NT2/D1 (cell line): ENCODE measurements at regions not wholly inside any gene's neighbourhood (a gene's known extent, or its start where the extent isn't known, plus 50 kb on each side); places are given as distances from the start of the nearest gene placed in this dataset.
"Not testable (repeated sequence)": the region's sequence is repeated elsewhere in the genome, so short reads cannot be mapped to it uniquely, and the experiment has no call there.

Experiments used
- DNase-seq: peaks from one replicate; pipeline ENCODE4 v3.0.0-alpha.2; 2011; ENCODE audit warnings: low read depth, low spot score
- H3K27me3 ChIP-seq: 2 replicates; pipeline ENCODE4 v1.6.0; 2011; ENCODE audit warnings: mild to moderate bottlenecking; ENCODE audit not compliant: insufficient read length, insufficient read depth
- H3K36me3 ChIP-seq: 2 replicates; pipeline ENCODE4 v1.6.1; 2011; ENCODE audit warnings: mild to moderate bottlenecking, low read length, mixed read lengths; ENCODE audit not compliant: insufficient read depth, insufficient read length
- H3K4me1 ChIP-seq: 2 replicates; pipeline ENCODE4 v1.5.1; 2011; ENCODE audit not compliant: insufficient read depth, insufficient read length
- H3K4me3 ChIP-seq: 2 replicates; pipeline ENCODE4 v1.5.1; 2011; ENCODE audit warnings: low read depth; ENCODE audit not compliant: insufficient read length
- H3K9ac ChIP-seq: 2 replicates; pipeline ENCODE4 v1.6.0; 2011; ENCODE audit warnings: low read depth; ENCODE audit not compliant: insufficient read length
- H3K9me3 ChIP-seq: 2 replicates; pipeline ENCODE4 v1.5.1; 2011; ENCODE audit warnings: mild to moderate bottlenecking, low read length; ENCODE audit not compliant: insufficient read depth
- SUZ12 ChIP-seq: IDR thresholded peaks from 2 replicates; pipeline ENCODE4 v1.6.1; 2011; ENCODE audit not compliant: insufficient read length, insufficient read depth; ENCODE audit errors: extremely low read depth
- YY1 ChIP-seq: IDR thresholded peaks from 2 replicates; pipeline ENCODE4 v1.6.1; 2011; ENCODE audit not compliant: insufficient read length, insufficient read depth
- ZNF274 ChIP-seq: IDR thresholded peaks from 2 replicates; pipeline ENCODE4 v1.6.1; 2011; ENCODE audit warnings: mild to moderate bottlenecking, low read depth, low read length

DNA sequence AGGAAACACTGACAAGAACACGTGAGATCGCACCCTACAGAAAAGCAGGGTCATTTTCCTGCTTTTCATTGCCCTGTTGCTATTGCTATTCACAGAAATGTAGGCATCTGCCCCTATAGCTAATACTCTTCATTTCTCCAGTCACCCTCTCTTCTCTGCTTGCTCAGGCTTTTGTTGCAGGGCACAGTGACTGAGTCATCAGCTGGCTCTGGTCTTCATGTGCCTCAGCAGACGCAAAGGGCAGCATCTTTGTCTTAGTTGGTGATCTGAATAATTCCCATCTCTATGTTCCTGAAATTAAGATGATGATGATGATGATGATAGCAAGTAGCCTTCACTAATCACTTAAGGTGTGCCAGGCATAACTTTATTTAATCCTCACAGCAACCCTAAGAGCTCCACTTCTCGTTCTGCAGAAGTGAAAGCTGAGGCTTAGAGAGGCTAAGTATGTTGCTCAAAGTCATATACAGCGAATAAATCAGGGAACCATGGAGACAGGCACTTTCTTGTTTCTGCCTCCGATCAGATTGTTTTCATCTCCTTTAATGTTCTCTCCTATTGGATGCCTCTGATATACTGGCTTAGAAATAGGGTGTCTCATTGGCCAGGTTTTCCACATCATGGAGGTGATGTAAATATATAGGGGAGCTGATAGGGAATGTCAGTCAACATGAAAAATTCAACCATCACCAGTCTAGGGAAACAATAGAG is 133.0 kb upstream of the STK32A start:
- H3K4me1 ChIP-seq: no peaks in the 10 kb centered on the region
- no peak overlapping the region for H3K4me3 ChIP-seq
- no peak for TF ChIP-seq SUZ12
- TF ChIP-seq ZNF274: no peak
- no peak for TF ChIP-seq YY1
- H3K9ac ChIP-seq: no peak overlapping the region
- no peaks in the 10 kb centered on the region for H3K9me3 ChIP-seq
- no peaks in the 10 kb centered on the region for H3K36me3 ChIP-seq
- no peak for DNase-seq
- no peaks in the 10 kb centered on the region for H3K27me3 ChIP-seq

DNA sequence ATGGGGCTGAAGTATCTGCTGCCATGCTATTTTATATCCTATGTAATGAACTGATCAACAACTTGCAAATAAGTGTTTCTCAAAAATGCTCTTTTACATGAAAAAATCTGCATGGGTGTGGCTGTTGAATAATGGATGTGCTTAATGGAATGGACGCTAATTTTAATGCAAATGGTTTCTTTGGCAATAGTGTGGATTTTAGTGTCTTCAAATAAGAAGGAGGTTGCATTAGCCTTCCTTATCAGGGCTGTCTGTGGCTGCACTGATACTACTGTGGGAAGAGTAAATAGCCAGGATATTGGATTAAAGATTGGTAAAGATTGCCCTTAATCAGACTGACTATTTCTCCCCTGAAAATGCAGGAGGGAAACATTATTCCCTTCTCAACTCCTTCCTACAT is 121.9 kb upstream of the STK32A start:
- H3K9me3 ChIP-seq: no peaks in the 10 kb centered on the region
- H3K9ac ChIP-seq: no peak overlapping the region
- H3K4me3 ChIP-seq: no peak overlapping the region

DNA sequence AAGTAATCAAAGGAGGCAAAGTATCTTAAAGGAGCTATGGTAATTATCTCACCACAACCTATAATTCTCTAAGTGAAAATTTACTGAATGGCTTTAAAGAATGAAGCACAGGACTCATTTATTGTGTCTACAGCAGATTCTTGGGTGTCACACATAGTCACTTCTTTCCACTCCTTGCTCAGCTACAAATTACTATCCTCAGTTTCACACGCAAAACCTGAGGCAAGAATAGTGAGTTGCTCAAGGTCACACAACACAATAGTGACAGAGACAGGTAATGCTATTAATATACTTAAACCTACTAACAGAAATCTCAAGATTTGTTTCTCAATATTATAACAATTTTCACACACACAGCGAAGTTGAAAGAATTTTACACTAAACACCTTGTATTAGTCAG is 120.9 kb upstream of the STK32A start:
- no peak for DNase-seq
- Histone ChIP-seq H3K4me1 (no peaks in the 10 kb centered on the region), H3K36me3 (no peaks in the 10 kb centered on the region), H3K9ac (no peak overlapping the region), H3K9me3 (no peaks in the 10 kb centered on the region), H3K27me3 (no peaks in the 10 kb centered on the region), H3K4me3 (no peak overlapping the region)
- no peak for TF ChIP-seq YY1
- TF ChIP-seq SUZ12: no peak
- no peak for TF ChIP-seq ZNF274

More for the DNA sequence above, 121.9 kb upstream of the STK32A start:
- Histone ChIP-seq H3K27me3 (no peaks in the 10 kb centered on the region), H3K4me1 (no peaks in the 10 kb centered on the region), H3K36me3 (no peaks in the 10 kb centered on the region)
- TF ChIP-seq YY1 (no peak), ZNF274 (no peak), SUZ12 (no peak)
- no peak for DNase-seq

DNA sequence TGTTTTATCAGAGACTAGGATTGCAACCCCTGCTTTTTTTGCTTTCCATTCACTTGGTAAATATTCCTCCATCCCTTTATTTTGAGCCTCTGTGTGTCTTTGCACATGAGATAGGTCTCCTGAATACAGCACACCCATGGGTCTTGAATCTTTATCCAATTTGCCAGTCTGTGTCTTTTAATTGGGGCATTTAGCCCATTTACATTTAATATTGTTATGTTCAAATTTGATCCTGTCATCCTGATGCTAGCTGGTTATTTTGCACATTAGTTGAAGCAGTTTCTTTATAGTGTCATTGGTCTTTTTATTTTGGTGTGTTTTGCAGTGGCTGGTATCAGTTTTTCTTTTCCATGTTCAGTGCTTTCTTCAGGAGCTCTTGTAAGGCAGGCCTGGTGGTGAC is 95.1 kb upstream of the STK32A start:
- H3K27me3 ChIP-seq, H3K36me3 ChIP-seq, H3K4me1 ChIP-seq, DNase-seq, H3K4me3 ChIP-seq, H3K9ac ChIP-seq, H3K9me3 ChIP-seq: not testable (repeated sequence)

DNA sequence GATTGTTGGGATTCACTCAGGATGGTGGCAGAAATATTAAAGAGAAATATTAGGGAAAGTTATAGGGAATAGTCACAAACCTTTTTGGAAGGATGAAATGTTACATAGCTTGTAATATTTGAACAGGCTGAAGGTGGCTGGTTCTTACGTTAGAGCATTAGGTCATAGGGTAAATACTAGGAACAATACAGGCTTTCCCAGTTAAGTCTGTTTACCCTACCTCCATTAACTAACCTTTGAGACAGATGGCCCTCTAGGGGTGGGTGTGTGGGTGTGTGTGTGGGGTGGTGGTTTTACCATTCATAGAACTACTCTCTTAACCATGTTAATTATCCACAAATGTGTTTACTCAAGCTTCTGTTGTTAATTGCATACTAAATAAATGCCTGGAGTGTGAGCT is 94.3 kb upstream of the STK32A start:
- no peaks in the 10 kb centered on the region for H3K36me3 ChIP-seq
- no peak for TF ChIP-seq SUZ12
- TF ChIP-seq YY1: no peak
- no peak for TF ChIP-seq ZNF274
- H3K9ac ChIP-seq: no peak overlapping the region
- H3K4me3 ChIP-seq: no peak overlapping the region
- H3K9me3 ChIP-seq: no peaks in the 10 kb centered on the region; the same call in 1 of the 2 replicates
- H3K4me1 ChIP-seq: no peaks in the 10 kb centered on the region
- H3K27me3 ChIP-seq: no peaks in the 10 kb centered on the region
- no peak for DNase-seq

DNA sequence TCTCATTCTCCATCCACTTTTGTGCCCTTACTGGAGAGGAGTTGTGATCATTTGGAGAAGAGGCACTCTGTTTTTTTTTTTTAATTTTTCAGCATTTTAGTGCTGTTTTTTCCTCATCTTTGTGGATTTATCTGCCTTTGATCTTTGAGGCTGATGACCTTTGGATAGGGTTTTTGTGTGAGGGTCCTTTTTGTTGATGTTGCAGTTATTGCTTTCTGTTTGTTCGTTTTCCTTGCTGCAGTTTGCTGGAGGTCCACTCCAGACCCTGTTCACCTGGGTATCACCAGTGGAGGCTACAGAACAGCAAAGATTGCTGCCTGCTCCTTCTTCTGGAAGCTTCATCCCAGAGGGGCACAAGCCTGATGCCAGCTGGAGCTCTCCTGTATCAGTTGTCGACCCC is 93.2 kb upstream of the STK32A start:
- H3K9me3 ChIP-seq, DNase-seq, H3K27me3 ChIP-seq, H3K36me3 ChIP-seq, H3K4me1 ChIP-seq, H3K9ac ChIP-seq, H3K4me3 ChIP-seq: not testable (repeated sequence)

DNA sequence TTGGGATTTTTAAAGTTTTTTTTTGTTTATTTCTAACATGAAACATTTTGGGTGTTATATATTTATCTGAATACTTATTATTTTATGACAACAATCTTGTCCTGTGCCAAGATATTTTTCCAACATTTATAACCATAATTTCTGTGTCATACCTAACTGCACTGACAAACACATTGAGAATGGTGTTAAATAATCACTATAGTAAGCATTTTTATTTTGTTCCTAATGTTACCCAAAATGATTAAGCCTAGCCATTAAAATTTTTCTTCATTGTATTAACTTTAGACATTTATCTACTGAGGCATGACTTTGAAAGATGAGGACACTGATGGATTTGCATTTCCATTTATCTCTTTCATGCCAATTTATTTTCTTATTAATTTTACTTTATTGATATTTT is 91.6 kb upstream of the STK32A start:
- Histone ChIP-seq H3K4me3 (no peak overlapping the region), H3K9me3 (no peaks in the 10 kb centered on the region; the same call in 1 of the 2 replicates), H3K27me3 (no peaks in the 10 kb centered on the region), H3K36me3 (no peaks in the 10 kb centered on the region), H3K9ac (no peak overlapping the region), H3K4me1 (no peaks in the 10 kb centered on the region)
- TF ChIP-seq ZNF274: no peak
- TF ChIP-seq YY1: no peak
- TF ChIP-seq SUZ12: no peak
- DNase-seq: no peak

DNA sequence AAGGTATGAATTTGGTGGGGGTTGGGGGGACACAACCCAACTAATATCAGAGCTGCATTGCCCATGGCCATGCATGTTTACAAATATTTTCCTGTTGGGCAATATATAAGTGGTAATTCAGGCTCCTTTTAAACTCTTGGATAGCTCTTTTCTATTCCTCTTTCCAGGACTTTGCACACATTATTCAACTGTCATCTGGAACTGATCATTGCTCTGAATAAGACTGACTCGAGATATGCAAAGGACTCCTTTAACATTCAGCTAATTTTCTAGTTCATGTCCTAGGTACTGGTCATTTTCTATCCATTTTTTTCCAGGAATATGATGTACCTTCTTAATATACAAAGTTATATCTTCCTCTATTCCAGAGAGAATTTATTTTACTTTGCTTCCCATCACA is 89.5 kb upstream of the STK32A start:
- Histone ChIP-seq H3K36me3 (no peaks in the 10 kb centered on the region), H3K4me1 (no peaks in the 10 kb centered on the region), H3K9ac (no peak overlapping the region), H3K4me3 (no peak overlapping the region), H3K9me3 (no peaks in the 10 kb centered on the region), H3K27me3 (no peaks in the 10 kb centered on the region)
- TF ChIP-seq ZNF274 (no peak), YY1 (no peak), SUZ12 (no peak)
- no peak for DNase-seq
